ENCODE measurements at regions not wholly inside any gene's neighbourhood (a gene's known extent, or its start where the extent isn't known, plus 50 kb on each side); places are given as distances from the start of the nearest gene placed in this dataset.
"Not testable (repeated sequence)": the region's sequence is repeated elsewhere in the genome, so short reads cannot be mapped to it uniquely, and the experiment has no call there.

- peaks cover 12% of the 10 kb centered on the region for H3K4me1 Mint-ChIP-seq
- no peak for ATAC-seq
- H3K4me3 Mint-ChIP-seq, result peak overlapping the region; percentile 4 to 71
- H3K27ac Mint-ChIP-seq, result no peak overlapping the region
- DNase-seq, result no peak
- H3K27me3 Mint-ChIP-seq, result peaks cover under 1% of the 10 kb centered on the region
- no peaks in the 10 kb centered on the region for H3K9me3 Mint-ChIP-seq
Measured at GRCh38 chr1:161421456-161421855, 53.8 kb upstream of the CFAP126 start.

- no peaks in the 10 kb centered on the region for H3K9me3 Mint-ChIP-seq
- no peaks in the 10 kb centered on the region for H3K27me3 Mint-ChIP-seq
- no peak for ATAC-seq
- H3K4me1 Mint-ChIP-seq, result peaks cover 12% of the 10 kb centered on the region
- no peak for DNase-seq
- H3K4me3 Mint-ChIP-seq, result peak overlapping the region in 1 of 2 donors; percentile 45
- H3K27ac Mint-ChIP-seq, result no peak overlapping the region
Measured at GRCh38 chr1:161420763-161421455, 53.2 kb upstream of the CFAP126 start.

DNA sequence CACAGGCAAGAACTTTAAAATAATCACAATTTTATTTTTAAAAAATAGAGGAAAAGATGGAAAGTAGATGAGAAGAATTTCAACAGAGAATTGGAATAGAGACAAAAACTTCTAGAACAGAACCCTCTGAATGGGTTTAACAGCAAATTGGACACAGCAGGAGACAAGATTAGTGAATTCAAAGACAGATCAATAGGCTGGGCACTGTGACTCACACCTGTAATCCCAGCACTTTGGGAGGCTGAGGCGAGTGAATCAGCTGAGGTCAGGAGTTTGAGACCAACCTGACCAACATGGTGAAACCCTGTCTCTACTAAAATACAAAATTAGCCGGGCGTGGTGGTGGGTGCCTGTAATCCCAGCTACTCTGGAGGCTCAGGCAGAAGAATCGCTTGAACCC is 49.9 kb upstream of the CFAP126 start:
- not testable (repeated sequence) for H3K4me1 Mint-ChIP-seq, H3K27ac Mint-ChIP-seq, H3K4me3 Mint-ChIP-seq, ATAC-seq, H3K27me3 Mint-ChIP-seq, DNase-seq, H3K9me3 Mint-ChIP-seq

Data from stimulated activated naive CD8-positive, alpha-beta T cell treated with anti-CD3 and anti-CD28 coated beads, Interleukin-15, amount 100 ng/mL, for 72 hours (primary cell).